ENCODE measurements at regions not wholly inside any gene's neighbourhood (a gene's known extent, or its start where the extent isn't known, plus 50 kb on each side); places are given as distances from the start of the nearest gene placed in this dataset.

- no peak for DNase-seq
Measured at GRCh38 chr11:45597097-45597496, 68.3 kb downstream of the CHST1 start.

- DNase-seq, result no peak
Measured at GRCh38 chr11:45596571-45596970, 68.9 kb downstream of the CHST1 start.

- no peak for DNase-seq
Measured at GRCh38 chr11:45593992-45594391, 71.4 kb downstream of the CHST1 start.

DNA sequence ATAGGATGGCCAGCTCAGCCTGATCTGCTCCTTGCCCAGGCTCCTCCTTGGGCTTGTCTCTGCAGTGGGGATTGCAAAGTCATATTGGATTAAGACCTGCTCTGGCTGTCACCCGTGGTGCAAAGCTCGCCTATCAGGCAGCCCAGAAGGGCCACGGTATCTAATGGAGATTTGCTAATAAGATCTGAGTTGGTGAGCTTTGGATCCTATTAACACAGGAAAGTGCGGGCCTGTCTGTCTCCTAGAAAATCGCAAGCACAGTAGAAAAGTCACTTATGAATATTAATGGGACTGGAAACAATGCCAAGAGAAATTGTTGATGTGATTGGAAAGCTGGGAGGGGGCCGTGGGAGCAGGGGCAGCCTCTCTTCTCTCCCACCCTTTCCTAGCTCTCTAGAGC is 72.8 kb downstream of the CHST1 start:
- DNase-seq, result no peak

GRCh38 chr11:45590743-45591142 is 74.7 kb downstream of the CHST1 start:
- DNase-seq, result no peak

DNA sequence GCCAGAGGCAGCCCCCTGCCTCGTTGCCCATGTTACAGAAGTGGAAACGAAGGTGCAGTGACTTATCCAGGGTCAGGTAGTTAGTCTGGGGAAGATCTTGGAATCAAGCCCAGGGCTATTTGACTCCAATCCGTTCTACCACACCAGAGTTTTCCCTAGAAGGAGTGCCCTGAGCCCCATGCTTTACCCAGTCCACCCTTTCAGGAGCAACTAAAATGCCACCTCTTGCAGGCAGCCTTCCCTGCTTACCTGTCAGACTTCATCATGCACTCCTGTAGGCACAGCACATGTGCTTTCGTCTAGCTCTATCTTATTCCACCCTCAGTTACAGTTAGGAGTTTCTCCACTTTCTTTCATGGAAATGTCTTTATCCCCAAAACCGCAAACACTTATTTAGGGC is 80.2 kb downstream of the CHST1 start:
- no peak for DNase-seq

DNA sequence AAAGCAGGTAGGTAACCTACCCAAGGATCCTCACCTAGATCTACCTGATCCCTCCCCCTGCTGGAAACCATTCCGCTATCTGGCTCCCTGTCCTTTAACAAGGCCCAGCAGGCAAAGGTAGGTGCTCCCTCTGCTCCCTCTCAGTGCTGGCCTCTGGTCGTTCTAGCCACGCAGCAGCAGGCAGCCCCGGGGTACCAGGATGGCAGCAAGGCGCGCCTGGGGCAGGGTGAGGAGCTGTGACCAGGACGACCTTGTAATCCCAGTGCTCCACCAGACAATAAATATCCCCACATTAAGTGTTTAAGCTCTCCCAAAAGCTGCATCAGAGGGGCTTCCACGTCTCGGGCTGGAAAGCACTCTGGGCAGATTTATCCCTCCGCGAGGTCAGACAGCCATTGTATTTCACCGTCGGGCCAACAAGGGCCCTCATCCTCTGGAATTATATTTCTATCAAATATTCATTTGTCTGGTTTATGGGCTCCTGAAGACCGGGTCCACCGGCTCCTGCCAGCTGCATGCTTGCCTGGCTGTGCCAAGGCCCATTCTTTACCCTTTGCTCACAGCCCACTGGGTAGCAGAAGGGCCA is 81.3 kb downstream of the CHST1 start:
- no peak for DNase-seq

GRCh38 chr11:45580399-45580798 is 85.0 kb downstream of the CHST1 start:
- no peak for DNase-seq

GRCh38 chr11:45578316-45578715 is 87.1 kb downstream of the CHST1 start:
- no peak for DNase-seq

DNA sequence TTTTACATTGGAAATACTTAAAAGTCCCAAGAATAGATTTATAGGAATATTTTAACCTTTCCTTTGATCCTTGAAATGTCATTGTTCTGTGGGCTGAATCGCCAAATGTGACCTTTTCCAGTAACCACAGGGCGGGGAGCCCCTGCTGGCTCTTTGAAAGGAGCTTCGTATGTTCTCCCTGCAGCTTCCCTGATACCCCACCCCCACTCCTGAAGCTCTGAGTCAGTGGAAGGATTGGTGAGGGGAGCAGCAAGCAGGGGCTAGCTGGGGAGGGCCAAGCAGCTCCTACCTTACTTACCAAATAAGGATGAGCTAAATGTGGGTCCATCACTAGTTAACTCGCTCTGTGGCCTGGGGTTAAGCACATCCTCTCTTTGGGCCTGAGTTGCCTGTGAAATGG is 87.7 kb downstream of the CHST1 start:
- no peak for DNase-seq

DNA sequence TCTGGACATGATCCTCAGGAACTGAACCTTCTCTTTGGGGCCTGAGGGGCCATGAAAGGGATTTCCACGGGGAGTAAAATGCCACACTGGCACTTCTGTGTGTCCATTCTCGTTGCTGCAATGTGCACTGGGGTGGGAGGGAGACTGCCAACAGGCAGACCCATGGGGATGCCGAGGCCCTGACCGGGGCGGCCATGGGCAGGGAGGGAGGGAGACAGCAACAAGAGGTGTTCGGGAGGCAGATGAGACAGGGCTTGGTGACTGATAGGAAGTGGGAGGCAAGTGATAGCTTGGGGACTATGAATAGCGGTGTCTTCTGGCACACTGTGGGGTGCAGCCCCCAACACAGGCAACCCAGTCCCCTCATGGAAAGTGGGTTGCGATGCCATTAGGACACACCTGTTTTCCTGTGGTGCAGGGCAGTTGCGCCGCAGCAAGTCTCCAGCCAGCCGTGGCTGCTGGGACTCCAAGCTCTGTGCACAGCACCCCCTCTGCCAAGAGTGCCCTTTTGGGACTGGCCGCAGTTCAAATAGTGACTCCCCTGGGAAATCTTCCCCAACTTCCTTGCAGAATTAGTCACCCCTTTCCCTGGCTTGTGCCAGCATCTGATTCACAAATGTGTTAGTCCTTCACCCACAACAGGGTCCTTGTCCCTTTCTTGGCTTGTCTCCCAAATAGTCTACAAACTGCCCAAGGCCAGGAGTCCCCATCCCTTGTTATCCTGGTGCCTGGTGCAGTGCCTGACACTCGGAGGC is 88.8 kb downstream of the CHST1 start:
- no peak for DNase-seq

DNA sequence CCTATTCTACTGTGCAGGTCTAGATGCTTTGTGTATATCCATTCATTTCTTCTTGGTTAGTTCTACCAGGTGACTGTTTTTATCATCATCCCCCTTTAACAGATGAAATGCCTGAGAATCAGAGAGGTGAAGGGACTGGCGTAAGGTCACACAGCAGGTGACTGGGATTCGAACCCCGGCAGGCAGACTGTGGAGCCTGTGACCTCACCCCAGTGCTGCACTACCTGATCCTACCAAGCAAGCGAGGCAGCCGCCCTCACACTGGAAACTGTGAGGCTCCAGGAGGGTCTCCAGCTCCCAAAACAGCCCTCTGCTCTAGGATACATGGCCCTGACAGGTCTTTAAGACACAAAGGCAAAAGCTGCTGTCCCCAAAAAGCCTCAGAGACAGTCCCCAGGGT is 91.7 kb downstream of the CHST1 start:
- DNase-seq, result no peak

DNA sequence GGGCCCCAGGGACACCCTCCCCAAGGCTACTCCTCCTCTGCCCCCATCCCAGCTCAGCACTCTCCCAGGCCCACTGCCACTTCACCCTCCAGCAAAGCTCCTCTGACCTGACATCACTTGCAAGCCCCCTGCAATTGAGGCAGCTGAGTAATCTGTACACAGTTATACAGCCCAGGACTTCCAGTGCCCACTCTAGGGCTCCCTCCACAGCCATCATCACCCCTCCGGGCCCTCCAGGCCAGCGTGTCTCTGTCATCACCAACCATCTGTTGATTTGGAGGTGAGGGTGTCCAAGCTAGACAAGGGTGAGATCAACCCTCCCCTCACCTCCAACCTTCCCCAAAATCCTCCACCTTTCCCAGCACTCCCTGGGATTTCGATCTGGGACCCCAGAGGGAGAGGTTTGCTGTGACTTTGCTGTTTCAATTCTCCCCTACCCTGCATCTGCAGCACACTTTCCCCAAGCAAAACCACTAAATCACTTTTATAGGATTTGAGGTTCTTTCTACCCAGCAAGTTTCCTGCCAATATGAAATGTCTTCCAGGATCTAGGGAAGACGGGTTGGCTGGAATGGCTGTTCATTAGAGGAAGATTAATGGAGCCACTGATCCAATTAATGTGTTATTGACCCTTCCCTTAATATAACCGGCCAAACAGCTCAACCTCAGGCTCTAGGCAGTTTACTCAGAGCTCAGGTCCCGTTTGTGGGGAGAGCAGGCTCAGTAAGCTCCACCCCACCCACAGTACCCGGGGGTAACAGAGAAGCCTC is 92.9 kb downstream of the CHST1 start:
- no peak for DNase-seq

- DNase-seq, result no peak
Measured at GRCh38 chr11:45569776-45570175, 95.6 kb downstream of the CHST1 start.

DNA sequence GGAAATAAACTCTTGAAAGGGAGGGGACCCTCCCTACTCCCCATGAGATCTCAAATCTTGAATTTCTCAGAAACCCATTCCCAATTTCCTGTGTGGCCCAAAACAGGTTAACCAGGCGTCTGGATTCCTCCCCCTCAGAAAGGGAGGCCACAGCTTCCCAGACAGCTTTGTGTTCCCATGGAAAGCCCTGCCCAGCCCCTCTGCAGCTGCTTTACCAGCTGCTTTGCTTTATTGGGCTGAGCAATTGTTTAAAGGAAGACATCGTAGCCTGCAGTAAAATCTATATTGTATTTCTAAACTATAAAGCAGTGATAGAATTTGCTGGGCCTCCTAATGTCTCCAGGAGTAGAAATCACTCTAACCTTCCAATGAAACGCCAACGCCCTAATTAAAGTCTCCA is 97.4 kb downstream of the CHST1 start:
- no peak for DNase-seq

DNA sequence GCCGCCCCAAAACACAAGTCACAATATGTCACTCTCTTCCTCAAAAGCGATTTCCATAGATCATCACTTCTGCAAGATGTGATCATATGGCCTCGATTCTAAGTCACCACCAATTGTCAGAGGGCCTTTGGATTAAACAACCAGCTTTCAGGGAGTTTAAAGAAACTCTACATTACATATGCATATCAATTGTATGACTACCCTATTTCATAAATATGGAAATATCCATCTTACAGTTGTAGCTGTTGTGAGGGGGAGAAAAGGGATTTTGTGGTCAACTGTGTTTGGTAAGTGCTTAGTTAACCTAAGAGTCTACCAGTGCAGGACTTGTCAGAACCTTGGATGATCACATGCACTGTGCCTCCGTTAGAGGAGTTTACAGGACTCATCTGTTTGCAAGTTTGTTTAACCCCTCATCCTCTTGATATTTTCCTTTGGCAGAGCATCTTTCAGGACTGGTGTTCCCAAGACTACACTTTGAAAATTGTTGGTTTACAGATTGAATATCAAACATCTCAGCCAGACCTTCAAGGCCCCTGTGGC is 99.9 kb downstream of the CHST1 start:
- DNase-seq, result no peak

DNA sequence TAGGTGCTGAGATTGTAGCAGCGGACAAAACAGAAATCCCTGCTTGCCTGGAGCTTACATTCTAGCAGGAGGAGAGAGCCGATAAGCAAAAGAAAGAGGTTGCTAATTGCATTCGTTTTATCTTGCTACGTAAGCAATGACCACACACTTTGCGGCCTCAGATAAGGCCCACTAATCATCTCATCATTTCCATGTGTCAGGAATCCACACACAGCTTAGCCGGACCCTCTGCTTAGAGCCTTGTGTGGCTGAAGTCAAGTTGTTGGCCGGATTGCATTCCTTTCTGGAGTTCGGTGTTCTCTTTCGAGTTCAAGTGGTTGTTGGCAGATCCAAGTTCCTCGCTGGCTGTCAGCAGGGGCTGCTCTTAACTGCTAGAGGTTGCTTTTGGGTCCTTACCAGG is 101.6 kb downstream of the CHST1 start:
- no peak for DNase-seq

DNA sequence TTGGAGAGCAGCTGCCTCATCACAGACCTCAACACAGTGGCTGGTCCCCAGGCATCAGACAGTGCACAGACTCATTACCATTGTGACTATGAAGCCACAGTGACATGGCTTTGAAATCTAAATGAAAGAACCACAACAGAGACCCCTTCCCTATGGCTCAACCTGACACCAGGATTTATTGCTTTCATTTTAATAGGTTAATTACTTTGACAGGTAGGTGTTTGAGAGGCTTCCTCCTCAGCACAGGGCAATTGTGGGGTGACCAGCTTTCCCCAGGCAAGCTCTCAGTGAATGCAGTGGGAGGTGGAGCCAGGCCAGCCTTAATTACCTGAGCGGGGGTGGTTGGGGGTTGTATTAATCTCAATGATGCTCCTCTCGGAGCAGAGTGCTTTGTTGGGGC is 102.3 kb downstream of the CHST1 start:
- no peak for DNase-seq

- no peak for DNase-seq
Measured at GRCh38 chr11:45560913-45561281, 104.5 kb downstream of the CHST1 start.

GRCh38 chr11:45560155-45560912 is 105.1 kb downstream of the CHST1 start:
- no peak for DNase-seq

DNA sequence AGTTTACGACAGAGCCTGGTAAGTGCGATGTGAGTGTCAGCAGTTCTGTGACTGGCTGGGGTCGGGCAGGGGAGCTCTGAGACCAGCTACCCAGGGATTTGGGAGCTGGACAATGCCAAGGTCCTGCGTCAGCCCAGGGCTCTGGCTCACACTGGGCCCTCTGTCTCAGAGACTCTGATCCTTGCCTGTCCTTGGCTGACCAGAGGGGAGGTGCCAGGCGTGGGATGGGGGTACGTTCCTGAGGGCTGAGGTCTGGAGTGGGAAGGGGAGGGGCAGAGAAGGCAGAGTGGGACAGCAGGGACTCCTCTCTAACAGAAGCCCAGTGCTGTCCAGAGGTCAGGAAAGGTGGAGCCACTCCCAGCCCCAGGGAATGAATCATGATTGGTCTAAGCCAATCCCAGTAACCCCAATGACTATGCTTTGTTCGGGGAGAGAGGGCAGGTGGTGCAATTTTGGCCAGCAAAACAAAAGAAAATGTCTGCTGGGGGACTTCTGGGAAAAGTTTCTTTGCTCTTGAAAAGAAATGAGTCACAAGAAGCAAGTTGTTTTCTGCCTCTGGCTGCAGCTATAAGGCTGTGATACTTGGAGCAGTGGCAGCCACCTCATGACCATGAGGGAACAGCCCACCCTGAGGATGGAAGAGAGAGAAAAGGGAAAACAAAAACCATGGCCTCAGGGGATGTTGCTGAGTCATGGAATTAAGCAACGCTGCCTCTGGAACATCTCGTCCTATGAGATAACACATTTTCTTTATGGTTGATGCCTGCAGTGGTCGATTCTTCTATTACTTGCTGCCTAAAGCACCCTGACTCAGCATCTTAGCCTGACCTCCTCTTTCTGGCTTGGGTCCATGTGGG is 108.3 kb downstream of the CHST1 start:
- DNase-seq, result no peak
